ENCODE measurements at regions not wholly inside any gene's neighbourhood (a gene's known extent, or its start where the extent isn't known, plus 50 kb on each side); places are given as distances from the start of the nearest gene placed in this dataset.
"Not testable (repeated sequence)": the region's sequence is repeated elsewhere in the genome, so short reads cannot be mapped to it uniquely, and the experiment has no call there.

GRCh38 chrX:92280347-92280746 is 501.2 kb downstream of the PCDH11X start:
- H3K4me3 ChIP-seq (ENCODE audit: low read depth in 2 of 2, low read length in 2 of 2); in situ Hi-C loops (cut with HindIII; ENCODE audit: low pct_unique_long_range_greater_than_20kb, low sequenced_read_pairs); BruUV-seq (replicated peaks); intact Hi-C loops (cut with micrococcal nuclease; ENCODE audit: unreplicated experiment); H3K27ac ChIP-seq (ENCODE audit: low read length); H3K36me3 ChIP-seq (ENCODE audit: control insufficient read depth, insufficient read depth, low read length); DNase-seq (ENCODE audit: low read depth, low spot score); H3K4me1 ChIP-seq (ENCODE audit: control insufficient read depth, insufficient read depth, low read length); CTCF ChIA-PET; H3K27me3 ChIP-seq (ENCODE audit: control insufficient read depth, insufficient read depth, low read length); POLR2A ChIA-PET; H3K9me3 ChIP-seq (ENCODE audit: control insufficient read depth, insufficient read depth, low read depth, low read length); ATAC-seq: not testable (repeated sequence)

- intact Hi-C loops (cut with micrococcal nuclease; ENCODE audit: unreplicated experiment) (no loop called here), in situ Hi-C loops (cut with HindIII; ENCODE audit: low pct_unique_long_range_greater_than_20kb, low sequenced_read_pairs) (no loop called here)
- ChIA-PET CTCF (no interaction called here), POLR2A (no interaction called here)
- Histone ChIP-seq H3K4me1 (ENCODE audit: control insufficient read depth, insufficient read depth, low read length) (no peaks in the 10 kb centered on the region), H3K36me3 (ENCODE audit: control insufficient read depth, insufficient read depth, low read length) (no peaks in the 10 kb centered on the region), H3K27ac (ENCODE audit: low read length) (no peak overlapping the region), H3K9me3 (ENCODE audit: control insufficient read depth, insufficient read depth, low read depth, low read length) (no peaks in the 10 kb centered on the region), H3K27me3 (ENCODE audit: control insufficient read depth, insufficient read depth, low read length) (no peaks in the 10 kb centered on the region), H3K4me3 (ENCODE audit: low read depth in 2 of 2, low read length in 2 of 2) (no peak overlapping the region)
- DNase-seq (ENCODE audit: low read depth, low spot score), result no peak
- ATAC-seq, result no peak
- no TSS peak for BruUV-seq (replicated peaks)
- no peak for TF ChIP-seq SIN3A (IDR thresholded peaks at IDR 0.05; ENCODE audit: borderline replicate concordance, insufficient read depth, low read depth, low read length)
Observed at GRCh38 chrX:92283308-92283707, 504.1 kb downstream of the PCDH11X start.

DNA sequence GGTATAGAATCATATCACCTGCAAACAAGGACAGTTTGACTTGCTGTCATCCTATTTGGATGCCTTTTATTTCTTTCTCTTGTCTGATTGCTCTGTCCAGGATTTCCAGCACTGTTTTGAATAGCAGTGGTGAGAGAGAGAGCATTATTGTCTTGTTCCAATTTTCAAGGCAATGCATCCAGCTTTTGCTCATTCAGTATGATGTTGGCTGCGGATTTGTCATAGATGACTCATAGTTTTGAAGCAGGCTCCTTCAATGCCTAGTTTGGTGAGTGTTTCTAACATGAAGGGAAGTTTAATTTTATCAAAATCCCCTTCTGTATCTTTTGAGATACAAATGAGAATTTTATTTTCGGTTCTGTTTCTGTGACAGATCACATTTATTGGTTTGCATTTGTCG is 518.9 kb downstream of the PCDH11X start:
- H3K9me3 ChIP-seq (ENCODE audit: control insufficient read depth, insufficient read depth, low read depth, low read length); in situ Hi-C loops (cut with HindIII; ENCODE audit: low pct_unique_long_range_greater_than_20kb, low sequenced_read_pairs); DNase-seq (ENCODE audit: low read depth, low spot score); H3K36me3 ChIP-seq (ENCODE audit: control insufficient read depth, insufficient read depth, low read length); ATAC-seq; H3K4me3 ChIP-seq (ENCODE audit: low read depth in 2 of 2, low read length in 2 of 2); H3K27ac ChIP-seq (ENCODE audit: low read length); H3K27me3 ChIP-seq (ENCODE audit: control insufficient read depth, insufficient read depth, low read length); intact Hi-C loops (cut with micrococcal nuclease; ENCODE audit: unreplicated experiment); H3K4me1 ChIP-seq (ENCODE audit: control insufficient read depth, insufficient read depth, low read length); POLR2A ChIA-PET; CTCF ChIA-PET; BruUV-seq (replicated peaks): not testable (repeated sequence)

DNA sequence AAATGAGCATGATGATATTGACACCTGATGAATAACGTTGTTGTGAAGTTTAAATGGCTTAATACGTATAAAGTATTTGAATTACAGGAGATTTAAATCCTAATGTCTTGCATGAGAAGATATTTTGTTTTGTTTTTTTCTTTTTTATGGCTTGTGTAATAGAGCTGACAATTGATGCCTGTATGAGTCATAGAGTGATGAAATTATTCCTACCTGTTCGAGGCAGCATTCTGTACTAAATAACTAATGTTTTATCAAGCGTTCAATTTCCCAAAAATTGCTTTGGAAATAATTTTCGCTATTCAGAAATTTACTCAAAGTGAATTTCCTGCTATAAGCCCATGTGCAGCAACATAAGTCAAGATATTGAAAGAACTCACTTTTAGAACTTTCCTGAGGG is 554.0 kb downstream of the PCDH11X start:
- H3K27me3 ChIP-seq (ENCODE audit: control insufficient read depth, insufficient read depth, low read length); H3K9me3 ChIP-seq (ENCODE audit: control insufficient read depth, insufficient read depth, low read depth, low read length); H3K27ac ChIP-seq (ENCODE audit: low read length); CTCF ChIA-PET; ATAC-seq; POLR2A ChIA-PET; in situ Hi-C loops (cut with HindIII; ENCODE audit: low pct_unique_long_range_greater_than_20kb, low sequenced_read_pairs); H3K4me3 ChIP-seq (ENCODE audit: low read depth in 2 of 2, low read length in 2 of 2); BruUV-seq (replicated peaks); intact Hi-C loops (cut with micrococcal nuclease; ENCODE audit: unreplicated experiment); DNase-seq (ENCODE audit: low read depth, low spot score); H3K36me3 ChIP-seq (ENCODE audit: control insufficient read depth, insufficient read depth, low read length); H3K4me1 ChIP-seq (ENCODE audit: control insufficient read depth, insufficient read depth, low read length): not testable (repeated sequence)

- H3K27me3 ChIP-seq (ENCODE audit: control insufficient read depth, insufficient read depth, low read length); DNase-seq (ENCODE audit: low read depth, low spot score); H3K9me3 ChIP-seq (ENCODE audit: control insufficient read depth, insufficient read depth, low read depth, low read length); POLR2A ChIA-PET; ATAC-seq; BruUV-seq (replicated peaks); H3K4me1 ChIP-seq (ENCODE audit: control insufficient read depth, insufficient read depth, low read length); H3K4me3 ChIP-seq (ENCODE audit: low read depth in 2 of 2, low read length in 2 of 2); intact Hi-C loops (cut with micrococcal nuclease; ENCODE audit: unreplicated experiment); H3K36me3 ChIP-seq (ENCODE audit: control insufficient read depth, insufficient read depth, low read length); CTCF ChIA-PET; H3K27ac ChIP-seq (ENCODE audit: low read length); in situ Hi-C loops (cut with HindIII; ENCODE audit: low pct_unique_long_range_greater_than_20kb, low sequenced_read_pairs): not testable (repeated sequence)
Observed at GRCh38 chrX:92351065-92351464, 571.9 kb downstream of the PCDH11X start.
